CD8-positive, alpha-beta memory T cell (primary cell): ENCODE measurements at regions not wholly inside any gene's neighbourhood (a gene's known extent, or its start where the extent isn't known, plus 50 kb on each side); places are given as distances from the start of the nearest gene placed in this dataset.
"Not testable (repeated sequence)": the region's sequence is repeated elsewhere in the genome, so short reads cannot be mapped to it uniquely, and the experiment has no call there.

Source experiments
- CTCF ChIA-PET: fragments of 350-600 bp; sonication (Branson Sonifier 250); formaldehyde crosslinking; loops from one replicate; lab custom pipeline; 2021; ENCODE audit warnings: antibody characterized with exemption; lab: Charles Lee
- POLR2A ChIA-PET: fragments of 350-600 bp; sonication (Branson Sonifier 250); formaldehyde crosslinking; loops from one replicate; lab custom pipeline; 2021; ENCODE audit warnings: antibody characterized with exemption; lab: Charles Lee
- DNase-seq, 5 donors: peaks; one replicate each; pipeline versions ENCODE4 v3.0.0 to v3.0.0-alpha.2; 2020 to 2022; ENCODE audit warnings: mixed read lengths in 1 of 5
- H3K27ac ChIP-seq: one replicate; pipeline ENCODE4 v1.7.0; 2013; ENCODE audit warnings: low read depth, mild to moderate bottlenecking, low read length, moderate library complexity
- H3K27me3 ChIP-seq: 2 replicates; pipeline ENCODE4 v1.7.0; 2013; ENCODE audit warnings: low read length, mild to moderate bottlenecking; ENCODE audit not compliant: insufficient read depth, poor library complexity, severe bottlenecking
- H3K36me3 ChIP-seq: 2 replicates; pipeline ENCODE4 v1.7.0; 2013; ENCODE audit warnings: mild to moderate bottlenecking, low read length, moderate library complexity; ENCODE audit not compliant: insufficient read depth
- H3K4me1 ChIP-seq: 2 replicates; pipeline ENCODE4 v1.7.0; 2013; ENCODE audit warnings: mild to moderate bottlenecking, low read length, moderate library complexity; ENCODE audit not compliant: insufficient read depth
- H3K4me3 ChIP-seq: 2 replicates; pipeline ENCODE4 v1.7.0; 2013; ENCODE audit warnings: mild to moderate bottlenecking, low read length
- H3K9me3 ChIP-seq: 2 replicates; pipeline ENCODE4 v1.7.0; 2013; ENCODE audit warnings: mild to moderate bottlenecking, low read length
- H3K27ac Mint-ChIP-seq, 8 donors: one replicate each; pipeline ENCODE4 v1.8.0; 2020 to 2021; ENCODE audit warnings: mixed read lengths in 8 of 8, mild to moderate bottlenecking in 6 of 8, inconsistent platforms in 3 of 8, moderate library complexity in 3 of 8
- H3K27me3 Mint-ChIP-seq, 2 donors: one replicate each; pipeline ENCODE4 v1.8.0; 2020 to 2021; ENCODE audit warnings: mixed read lengths in 2 of 2, mild to moderate bottlenecking in 1 of 2, moderate library complexity in 1 of 2
- H3K36me3 Mint-ChIP-seq, 3 donors: one replicate each; pipeline ENCODE4 v1.8.0; 2020 to 2021; ENCODE audit warnings: mixed read lengths in 3 of 3, inconsistent platforms in 1 of 3, mild to moderate bottlenecking in 1 of 3
- H3K4me1 Mint-ChIP-seq, 3 donors: one replicate each; pipeline ENCODE4 v1.8.0; 2020 to 2021; ENCODE audit warnings: mixed read lengths in 3 of 3, inconsistent platforms in 1 of 3, mild to moderate bottlenecking in 1 of 3
- H3K4me3 Mint-ChIP-seq, 7 donors: one replicate each; pipeline ENCODE4 v1.8.0; 2020 to 2021; ENCODE audit warnings: mixed read lengths in 7 of 7, mild to moderate bottlenecking in 6 of 7, moderate library complexity in 4 of 7, inconsistent platforms in 2 of 7
- H3K9me3 Mint-ChIP-seq, 5 donors: one replicate each; pipeline ENCODE4 v1.8.0; 2020 to 2022; ENCODE audit warnings: mixed read lengths in 5 of 5, mild to moderate bottlenecking in 3 of 5, moderate library complexity in 2 of 5, inconsistent platforms in 1 of 5

- Mint-ChIP-seq H3K9me3 (peaks cover 0 to 8% (median 0%) of the 10 kb centered on the region in 5 donors), H3K4me3 (peak overlapping the region in 6 of 7 donors; percentile 65 to 84 (median 70)), H3K27me3 (peaks cover 40 to 45% of the 10 kb centered on the region in 2 donors), H3K4me1 (peaks cover 31 to 45% (median 36%) of the 10 kb centered on the region in 3 donors), H3K36me3 (no peaks in the 10 kb centered on the region), H3K27ac (peak overlapping the region in 2 of 8 donors; percentile 8 to 17)
- H3K27ac ChIP-seq = no peak overlapping the region
- peak overlapping the region; percentile 38 for H3K4me3 ChIP-seq
- H3K27me3 ChIP-seq = no peaks in the 10 kb centered on the region
- ChIA-PET CTCF (no interaction called here), POLR2A (no interaction called here)
- DNase-seq = peak in 4 of 5 donors; percentile 62 to 73 (median 68)
- no peaks in the 10 kb centered on the region for H3K9me3 ChIP-seq
- peaks cover 8% of the 10 kb centered on the region for H3K4me1 ChIP-seq
- H3K36me3 ChIP-seq = no peaks in the 10 kb centered on the region
These were observed 171.4 kb upstream of the ZNF337 start for GRCh38 chr20:25867776-25868649.

GRCh38 chr20:25867015-25867775 lies 170.5 kb upstream of the ZNF337 start:
- H3K4me1 Mint-ChIP-seq = peaks cover 39 to 54% (median 43%) of the 10 kb centered on the region in 3 donors
- peak overlapping the region in 1 of 8 donors; percentile 12 for H3K27ac Mint-ChIP-seq
- POLR2A ChIA-PET, H3K27me3 ChIP-seq, H3K9me3 Mint-ChIP-seq, DNase-seq, H3K27ac ChIP-seq, CTCF ChIA-PET, H3K36me3 ChIP-seq, H3K36me3 Mint-ChIP-seq, H3K9me3 ChIP-seq, H3K4me3 ChIP-seq: not testable (repeated sequence)
- H3K4me3 Mint-ChIP-seq = peak overlapping the region in 6 of 7 donors; percentile 9 to 84 (median 70)
- H3K4me1 ChIP-seq = peaks cover 15% of the 10 kb centered on the region
- peaks cover 48 to 52% of the 10 kb centered on the region in 2 donors for H3K27me3 Mint-ChIP-seq

- Mint-ChIP-seq H3K27ac (peak overlapping the region in 1 of 8 donors; percentile 27), H3K9me3 (peaks cover 0 to 6% (median 0%) of the 10 kb centered on the region in 5 donors), H3K36me3 (no peaks in the 10 kb centered on the region), H3K4me1 (peaks cover 48 to 64% (median 52%) of the 10 kb centered on the region in 3 donors), H3K27me3 (peaks cover 58 to 64% of the 10 kb centered on the region in 2 donors), H3K4me3 (peak overlapping the region; percentile 56 to 82 (median 65))
- Histone ChIP-seq H3K27ac (no peak overlapping the region), H3K9me3 (no peaks in the 10 kb centered on the region), H3K4me3 (peak overlapping the region; percentile 34), H3K4me1 (peaks cover 27% of the 10 kb centered on the region), H3K36me3 (no peaks in the 10 kb centered on the region), H3K27me3 (peaks cover 14% of the 10 kb centered on the region)
- ChIA-PET CTCF (no interaction called here), POLR2A (no interaction called here)
- DNase-seq = peak; percentile 44 to 73 (median 67)
These were observed 169.3 kb upstream of the ZNF337 start for GRCh38 chr20:25865715-25866656.

GRCh38 chr20:25864963-25865714 lies 168.5 kb upstream of the ZNF337 start:
- H3K9me3 Mint-ChIP-seq, H3K36me3 ChIP-seq, H3K36me3 Mint-ChIP-seq, H3K27ac ChIP-seq, H3K9me3 ChIP-seq, CTCF ChIA-PET, POLR2A ChIA-PET, DNase-seq: not testable (repeated sequence)
- peaks cover 22% of the 10 kb centered on the region for H3K27me3 ChIP-seq
- peaks cover 66 to 70% of the 10 kb centered on the region in 2 donors for H3K27me3 Mint-ChIP-seq
- peak overlapping the region in 2 of 8 donors; percentile 27 to 60 for H3K27ac Mint-ChIP-seq
- H3K4me1 ChIP-seq = peaks cover 31% of the 10 kb centered on the region
- H3K4me3 ChIP-seq = peak overlapping the region; percentile 34
- H3K4me1 Mint-ChIP-seq = peaks cover 56 to 73% (median 61%) of the 10 kb centered on the region in 3 donors
- peak overlapping the region; percentile 56 to 82 (median 65) for H3K4me3 Mint-ChIP-seq

- Mint-ChIP-seq H3K27me3 (peaks cover 73% of the 10 kb centered on the region in 2 donors), H3K27ac (peak overlapping the region in 1 of 8 donors; percentile 83), H3K4me1 (peaks cover 63 to 80% (median 68%) of the 10 kb centered on the region in 3 donors), H3K9me3 (peaks cover 0 to 6% (median 0%) of the 10 kb centered on the region in 5 donors), H3K4me3 (peak overlapping the region; percentile 32 to 85 (median 51)), H3K36me3 (no peaks in the 10 kb centered on the region)
- POLR2A ChIA-PET = no interaction called here
- CTCF ChIA-PET = no interaction called here
- H3K27ac ChIP-seq = no peak overlapping the region
- no peak overlapping the region for H3K4me3 ChIP-seq
- no peaks in the 10 kb centered on the region for H3K36me3 ChIP-seq
- peaks cover 37% of the 10 kb centered on the region for H3K4me1 ChIP-seq
- peaks cover 29% of the 10 kb centered on the region for H3K27me3 ChIP-seq
- no peak for DNase-seq
- H3K9me3 ChIP-seq = no peaks in the 10 kb centered on the region
These were observed 167.8 kb upstream of the ZNF337 start for GRCh38 chr20:25864326-25864962.

- peak overlapping the region; percentile 62 for H3K4me3 ChIP-seq
- peaks cover 69 to 82% (median 72%) of the 10 kb centered on the region in 3 donors for H3K4me1 Mint-ChIP-seq
- H3K27ac Mint-ChIP-seq = peak overlapping the region in 2 of 8 donors; percentile 4 to 42
- H3K36me3 Mint-ChIP-seq = no peaks in the 10 kb centered on the region
- H3K4me3 Mint-ChIP-seq = peak overlapping the region; percentile 58 to 91 (median 85)
- CTCF ChIA-PET = no interaction called here
- peaks cover 0 to 6% (median 0%) of the 10 kb centered on the region in 5 donors for H3K9me3 Mint-ChIP-seq
- no peaks in the 10 kb centered on the region for H3K36me3 ChIP-seq
- DNase-seq = no peak
- H3K27ac ChIP-seq = no peak overlapping the region
- no peaks in the 10 kb centered on the region for H3K9me3 ChIP-seq
- POLR2A ChIA-PET = no interaction called here
- H3K4me1 ChIP-seq = peaks cover 38% of the 10 kb centered on the region
- peaks cover 32% of the 10 kb centered on the region for H3K27me3 ChIP-seq
- peaks cover 77 to 79% of the 10 kb centered on the region in 2 donors for H3K27me3 Mint-ChIP-seq
These were observed 167.1 kb upstream of the ZNF337 start for GRCh38 chr20:25863536-25864325.
